ENCODE measurements at regions not wholly inside any gene's neighbourhood (a gene's known extent, or its start where the extent isn't known, plus 50 kb on each side); places are given as distances from the start of the nearest gene placed in this dataset.
A peak's percentile ranks its signal among the peaks of the same experiment; 100 is the strongest.

GRCh38 chr1:203401199-203401877 lies 50.4 kb upstream of the FMOD start:
- no peaks in the 10 kb centered on the region for H3K36me3 Mint-ChIP-seq
- TF ChIP-seq, protein P1, sequence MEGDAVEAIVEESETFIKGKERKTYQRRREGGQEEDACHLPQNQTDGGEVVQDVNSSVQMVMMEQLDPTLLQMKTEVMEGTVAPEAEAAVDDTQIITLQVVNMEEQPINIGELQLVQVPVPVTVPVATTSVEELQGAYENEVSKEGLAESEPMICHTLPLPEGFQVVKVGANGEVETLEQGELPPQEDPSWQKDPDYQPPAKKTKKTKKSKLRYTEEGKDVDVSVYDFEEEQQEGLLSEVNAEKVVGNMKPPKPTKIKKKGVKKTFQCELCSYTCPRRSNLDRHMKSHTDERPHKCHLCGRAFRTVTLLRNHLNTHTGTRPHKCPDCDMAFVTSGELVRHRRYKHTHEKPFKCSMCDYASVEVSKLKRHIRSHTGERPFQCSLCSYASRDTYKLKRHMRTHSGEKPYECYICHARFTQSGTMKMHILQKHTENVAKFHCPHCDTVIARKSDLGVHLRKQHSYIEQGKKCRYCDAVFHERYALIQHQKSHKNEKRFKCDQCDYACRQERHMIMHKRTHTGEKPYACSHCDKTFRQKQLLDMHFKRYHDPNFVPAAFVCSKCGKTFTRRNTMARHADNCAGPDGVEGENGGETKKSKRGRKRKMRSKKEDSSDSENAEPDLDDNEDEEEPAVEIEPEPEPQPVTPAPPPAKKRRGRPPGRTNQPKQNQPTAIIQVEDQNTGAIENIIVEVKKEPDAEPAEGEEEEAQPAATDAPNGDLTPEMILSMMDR (conservative IDR thresholded peaks at IDR 0.05): no peak

GRCh38 chr1:203402152-203402551 lies 51.2 kb upstream of the FMOD start:
- H3K36me3 Mint-ChIP-seq: no peaks in the 10 kb centered on the region
- TF ChIP-seq, protein P1 (conservative IDR thresholded peaks at IDR 0.05): no peak
- H3K4me3 Mint-ChIP-seq: no peak overlapping the region
- H3K27ac Mint-ChIP-seq: no peak overlapping the region
- H3K4me1 Mint-ChIP-seq (ENCODE audit: unreplicated experiment): peaks cover 15% of the 10 kb centered on the region
- H3K9me3 Mint-ChIP-seq: no peaks in the 10 kb centered on the region
- no peak for DNase-seq (ENCODE audit: extremely low spot score, unreplicated experiment)
- peaks cover 34% of the 10 kb centered on the region for H3K27me3 Mint-ChIP-seq

More at GRCh38 chr1:203401199-203401877, 50.4 kb upstream of the FMOD start:
- Mint-ChIP-seq H3K4me1 (ENCODE audit: unreplicated experiment) (peaks cover 15% of the 10 kb centered on the region), H3K27me3 (peaks cover 37% of the 10 kb centered on the region), H3K4me3 (no peak overlapping the region), H3K27ac (no peak overlapping the region), H3K9me3 (no peaks in the 10 kb centered on the region)
- no peak for DNase-seq (ENCODE audit: extremely low spot score, unreplicated experiment)

GRCh38 chr1:203402629-203403337 lies 51.9 kb upstream of the FMOD start:
- no peak overlapping the region for H3K4me3 Mint-ChIP-seq
- no peaks in the 10 kb centered on the region for H3K9me3 Mint-ChIP-seq
- peaks cover 31% of the 10 kb centered on the region for H3K27me3 Mint-ChIP-seq
- no peak for DNase-seq (ENCODE audit: extremely low spot score, unreplicated experiment)
- H3K4me1 Mint-ChIP-seq (ENCODE audit: unreplicated experiment): peaks cover 15% of the 10 kb centered on the region
- no peaks in the 10 kb centered on the region for H3K36me3 Mint-ChIP-seq
- peak overlapping the region; percentile 1 for H3K27ac Mint-ChIP-seq
- TF ChIP-seq, protein P1 (conservative IDR thresholded peaks at IDR 0.05): no peak

- Mint-ChIP-seq H3K4me1 (ENCODE audit: unreplicated experiment) (peaks cover 15% of the 10 kb centered on the region), H3K36me3 (no peaks in the 10 kb centered on the region), H3K27me3 (peaks cover 36% of the 10 kb centered on the region), H3K9me3 (no peaks in the 10 kb centered on the region), H3K4me3 (no peak overlapping the region), H3K27ac (no peak overlapping the region)
- no peak for DNase-seq (ENCODE audit: extremely low spot score, unreplicated experiment)
- TF ChIP-seq, protein P1 (conservative IDR thresholded peaks at IDR 0.05): no peak
Observed at GRCh38 chr1:203403586-203403985, 52.7 kb upstream of the FMOD start.

DNA sequence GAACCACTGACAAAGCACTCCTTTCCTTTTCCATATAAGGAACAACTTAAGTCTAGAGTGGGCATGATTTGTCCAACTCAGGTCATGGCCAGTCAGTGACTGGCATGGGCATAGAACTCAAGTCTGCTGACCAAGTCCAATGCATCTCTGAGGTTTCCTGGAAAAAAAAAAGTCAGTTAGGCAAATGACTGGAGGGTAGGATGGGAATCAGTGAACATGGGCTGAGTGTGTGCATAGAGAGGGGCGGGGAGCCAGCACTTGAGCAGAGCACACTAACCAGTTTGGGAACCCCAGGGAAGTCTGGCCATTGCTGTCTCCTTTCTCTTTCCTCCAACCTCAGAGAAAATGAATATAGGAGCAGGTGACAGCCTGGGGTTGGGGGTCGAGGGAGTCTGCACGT lies 53.6 kb upstream of the FMOD start:
- H3K4me3 Mint-ChIP-seq: no peak overlapping the region
- DNase-seq (ENCODE audit: extremely low spot score, unreplicated experiment): no peak
- H3K27ac Mint-ChIP-seq: no peak overlapping the region
- no peaks in the 10 kb centered on the region for H3K9me3 Mint-ChIP-seq
- TF ChIP-seq, protein P1 (conservative IDR thresholded peaks at IDR 0.05): no peak
- H3K36me3 Mint-ChIP-seq: no peaks in the 10 kb centered on the region
- peaks cover 45% of the 10 kb centered on the region for H3K27me3 Mint-ChIP-seq
- peaks cover 15% of the 10 kb centered on the region for H3K4me1 Mint-ChIP-seq (ENCODE audit: unreplicated experiment)
